K562 (cell line): ENCODE measurements at regions not wholly inside any gene's neighbourhood (a gene's known extent, or its start where the extent isn't known, plus 50 kb on each side); places are given as distances from the start of the nearest gene placed in this dataset.

Source experiments
- ETV1 ChIP-seq: fragments of 450-650 bp; conservative IDR thresholded peaks from 2 replicates; pipeline ENCODE4 v1.6.1; 2016; ENCODE audit warnings: missing genetic modification characterization, control low read depth, low read depth, missing compliant biosample characterization
- HLTF ChIP-seq: fragments of 450-650 bp; IDR thresholded peaks from 2 replicates; pipeline ENCODE4 v1.6.1; 2016
- MYC ChIP-seq, 2 experiments: fragments of 250-450 bp in 1 of 2; sonication (Bioruptor Pico) in 1 of 2; IDR thresholded peaks; 2 replicates each; pipeline versions ENCODE4 v1.5.1 to v1.6.1; 2012 to 2021; ENCODE audit warnings: low read depth in 2 of 2, borderline replicate concordance in 1 of 2, improper control_type of control experiment in 1 of 2, low read length in 1 of 2, mild to moderate bottlenecking in 1 of 2, moderate library complexity in 1 of 2
- TF ChIP-seq, protein P1 (sequence below): sonication (generic); formaldehyde crosslinking; IDR thresholded peaks from 2 replicates; pipeline ENCODE4 v1.8.1; 2023; ENCODE audit warnings: mild to moderate bottlenecking, missing genetic modification reagents
- TF ChIP-seq, protein P2 (sequence below): fragments of 200-800 bp; sonication (Bioruptor generic); IDR thresholded peaks from 2 replicates; pipeline ENCODE4 v1.6.1; 2016; ENCODE audit warnings: missing genetic modification characterization, missing compliant biosample characterization
- TF ChIP-seq, protein P3 (sequence below): fragments of 250-450 bp; sonication (Bioruptor Pico); IDR thresholded peaks from 2 replicates; pipeline ENCODE4 v1.4.0; 2020; ENCODE audit warnings: mild to moderate bottlenecking
- TF ChIP-seq, protein P4 (sequence below): fragments of 450-650 bp; IDR thresholded peaks from 2 replicates; pipeline ENCODE4 v1.7.0; 2016; ENCODE audit warnings: borderline replicate concordance

DNA sequence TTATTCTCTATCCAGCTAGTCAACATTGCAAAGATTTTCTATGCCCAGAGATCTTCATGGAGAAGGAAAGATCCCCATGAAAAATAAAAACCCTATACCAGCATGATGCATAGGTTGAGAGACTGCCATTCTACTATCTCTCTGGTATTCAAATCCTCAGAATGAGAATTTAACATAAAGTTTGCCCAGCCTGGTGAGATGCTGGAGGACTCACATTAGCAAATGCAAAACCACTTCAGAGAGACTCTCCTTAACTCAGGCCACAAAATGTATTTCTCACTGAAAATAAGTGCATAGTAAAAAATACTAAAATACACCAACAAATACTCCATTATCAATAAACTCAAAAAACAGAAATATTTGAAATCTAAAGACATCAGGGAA lies 430.0 kb upstream of the RUNX1 start (continued):
- TF ChIP-seq, protein P1, sequence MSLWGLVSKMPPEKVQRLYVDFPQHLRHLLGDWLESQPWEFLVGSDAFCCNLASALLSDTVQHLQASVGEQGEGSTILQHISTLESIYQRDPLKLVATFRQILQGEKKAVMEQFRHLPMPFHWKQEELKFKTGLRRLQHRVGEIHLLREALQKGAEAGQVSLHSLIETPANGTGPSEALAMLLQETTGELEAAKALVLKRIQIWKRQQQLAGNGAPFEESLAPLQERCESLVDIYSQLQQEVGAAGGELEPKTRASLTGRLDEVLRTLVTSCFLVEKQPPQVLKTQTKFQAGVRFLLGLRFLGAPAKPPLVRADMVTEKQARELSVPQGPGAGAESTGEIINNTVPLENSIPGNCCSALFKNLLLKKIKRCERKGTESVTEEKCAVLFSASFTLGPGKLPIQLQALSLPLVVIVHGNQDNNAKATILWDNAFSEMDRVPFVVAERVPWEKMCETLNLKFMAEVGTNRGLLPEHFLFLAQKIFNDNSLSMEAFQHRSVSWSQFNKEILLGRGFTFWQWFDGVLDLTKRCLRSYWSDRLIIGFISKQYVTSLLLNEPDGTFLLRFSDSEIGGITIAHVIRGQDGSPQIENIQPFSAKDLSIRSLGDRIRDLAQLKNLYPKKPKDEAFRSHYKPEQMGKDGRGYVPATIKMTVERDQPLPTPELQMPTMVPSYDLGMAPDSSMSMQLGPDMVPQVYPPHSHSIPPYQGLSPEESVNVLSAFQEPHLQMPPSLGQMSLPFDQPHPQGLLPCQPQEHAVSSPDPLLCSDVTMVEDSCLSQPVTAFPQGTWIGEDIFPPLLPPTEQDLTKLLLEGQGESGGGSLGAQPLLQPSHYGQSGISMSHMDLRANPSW (CRISPR knock-in tag) = no peak
- TF ChIP-seq MYC (IDR thresholded peaks at IDR 0.05; ENCODE audit: low read depth, low read length) (no peak), MYC (CRISPR knock-in tag; IDR thresholded peaks at IDR 0.05; ENCODE audit: borderline replicate concordance, low read depth) (no peak), HLTF (no peak), ETV1 (tag) (no peak)
- TF ChIP-seq, protein P2, sequence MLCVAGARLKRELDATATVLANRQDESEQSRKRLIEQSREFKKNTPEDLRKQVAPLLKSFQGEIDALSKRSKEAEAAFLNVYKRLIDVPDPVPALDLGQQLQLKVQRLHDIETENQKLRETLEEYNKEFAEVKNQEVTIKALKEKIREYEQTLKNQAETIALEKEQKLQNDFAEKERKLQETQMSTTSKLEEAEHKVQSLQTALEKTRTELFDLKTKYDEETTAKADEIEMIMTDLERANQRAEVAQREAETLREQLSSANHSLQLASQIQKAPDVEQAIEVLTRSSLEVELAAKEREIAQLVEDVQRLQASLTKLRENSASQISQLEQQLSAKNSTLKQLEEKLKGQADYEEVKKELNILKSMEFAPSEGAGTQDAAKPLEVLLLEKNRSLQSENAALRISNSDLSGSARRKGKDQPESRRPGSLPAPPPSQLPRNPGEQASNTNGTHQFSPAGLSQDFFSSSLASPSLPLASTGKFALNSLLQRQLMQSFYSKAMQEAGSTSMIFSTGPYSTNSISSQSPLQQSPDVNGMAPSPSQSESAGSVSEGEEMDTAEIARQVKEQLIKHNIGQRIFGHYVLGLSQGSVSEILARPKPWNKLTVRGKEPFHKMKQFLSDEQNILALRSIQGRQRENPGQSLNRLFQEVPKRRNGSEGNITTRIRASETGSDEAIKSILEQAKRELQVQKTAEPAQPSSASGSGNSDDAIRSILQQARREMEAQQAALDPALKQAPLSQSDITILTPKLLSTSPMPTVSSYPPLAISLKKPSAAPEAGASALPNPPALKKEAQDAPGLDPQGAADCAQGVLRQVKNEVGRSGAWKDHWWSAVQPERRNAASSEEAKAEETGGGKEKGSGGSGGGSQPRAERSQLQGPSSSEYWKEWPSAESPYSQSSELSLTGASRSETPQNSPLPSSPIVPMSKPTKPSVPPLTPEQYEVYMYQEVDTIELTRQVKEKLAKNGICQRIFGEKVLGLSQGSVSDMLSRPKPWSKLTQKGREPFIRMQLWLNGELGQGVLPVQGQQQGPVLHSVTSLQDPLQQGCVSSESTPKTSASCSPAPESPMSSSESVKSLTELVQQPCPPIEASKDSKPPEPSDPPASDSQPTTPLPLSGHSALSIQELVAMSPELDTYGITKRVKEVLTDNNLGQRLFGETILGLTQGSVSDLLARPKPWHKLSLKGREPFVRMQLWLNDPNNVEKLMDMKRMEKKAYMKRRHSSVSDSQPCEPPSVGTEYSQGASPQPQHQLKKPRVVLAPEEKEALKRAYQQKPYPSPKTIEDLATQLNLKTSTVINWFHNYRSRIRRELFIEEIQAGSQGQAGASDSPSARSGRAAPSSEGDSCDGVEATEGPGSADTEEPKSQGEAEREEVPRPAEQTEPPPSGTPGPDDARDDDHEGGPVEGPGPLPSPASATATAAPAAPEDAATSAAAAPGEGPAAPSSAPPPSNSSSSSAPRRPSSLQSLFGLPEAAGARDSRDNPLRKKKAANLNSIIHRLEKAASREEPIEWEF (CRISPR knock-in tag) = no peak
- TF ChIP-seq, protein P3, sequence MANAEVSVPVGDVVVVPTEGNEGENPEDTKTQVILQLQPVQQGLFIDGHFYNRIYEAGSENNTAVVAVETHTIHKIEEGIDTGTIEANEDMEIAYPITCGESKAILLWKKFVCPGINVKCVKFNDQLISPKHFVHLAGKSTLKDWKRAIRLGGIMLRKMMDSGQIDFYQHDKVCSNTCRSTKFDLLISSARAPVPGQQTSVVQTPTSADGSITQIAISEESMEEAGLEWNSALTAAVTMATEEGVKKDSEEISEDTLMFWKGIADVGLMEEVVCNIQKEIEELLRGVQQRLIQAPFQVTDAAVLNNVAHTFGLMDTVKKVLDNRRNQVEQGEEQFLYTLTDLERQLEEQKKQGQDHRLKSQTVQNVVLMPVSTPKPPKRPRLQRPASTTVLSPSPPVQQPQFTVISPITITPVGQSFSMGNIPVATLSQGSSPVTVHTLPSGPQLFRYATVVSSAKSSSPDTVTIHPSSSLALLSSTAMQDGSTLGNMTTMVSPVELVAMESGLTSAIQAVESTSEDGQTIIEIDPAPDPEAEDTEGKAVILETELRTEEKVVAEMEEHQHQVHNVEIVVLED (CRISPR knock-in tag) = no peak
- TF ChIP-seq, protein P4, sequence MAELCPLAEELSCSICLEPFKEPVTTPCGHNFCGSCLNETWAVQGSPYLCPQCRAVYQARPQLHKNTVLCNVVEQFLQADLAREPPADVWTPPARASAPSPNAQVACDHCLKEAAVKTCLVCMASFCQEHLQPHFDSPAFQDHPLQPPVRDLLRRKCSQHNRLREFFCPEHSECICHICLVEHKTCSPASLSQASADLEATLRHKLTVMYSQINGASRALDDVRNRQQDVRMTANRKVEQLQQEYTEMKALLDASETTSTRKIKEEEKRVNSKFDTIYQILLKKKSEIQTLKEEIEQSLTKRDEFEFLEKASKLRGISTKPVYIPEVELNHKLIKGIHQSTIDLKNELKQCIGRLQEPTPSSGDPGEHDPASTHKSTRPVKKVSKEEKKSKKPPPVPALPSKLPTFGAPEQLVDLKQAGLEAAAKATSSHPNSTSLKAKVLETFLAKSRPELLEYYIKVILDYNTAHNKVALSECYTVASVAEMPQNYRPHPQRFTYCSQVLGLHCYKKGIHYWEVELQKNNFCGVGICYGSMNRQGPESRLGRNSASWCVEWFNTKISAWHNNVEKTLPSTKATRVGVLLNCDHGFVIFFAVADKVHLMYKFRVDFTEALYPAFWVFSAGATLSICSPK = no peak
- TF ChIP-seq, all 486 proteins: peak for 0
